ENCODE measurements at regions not wholly inside any gene's neighbourhood (a gene's known extent, or its start where the extent isn't known, plus 50 kb on each side); places are given as distances from the start of the nearest gene placed in this dataset.

DNA sequence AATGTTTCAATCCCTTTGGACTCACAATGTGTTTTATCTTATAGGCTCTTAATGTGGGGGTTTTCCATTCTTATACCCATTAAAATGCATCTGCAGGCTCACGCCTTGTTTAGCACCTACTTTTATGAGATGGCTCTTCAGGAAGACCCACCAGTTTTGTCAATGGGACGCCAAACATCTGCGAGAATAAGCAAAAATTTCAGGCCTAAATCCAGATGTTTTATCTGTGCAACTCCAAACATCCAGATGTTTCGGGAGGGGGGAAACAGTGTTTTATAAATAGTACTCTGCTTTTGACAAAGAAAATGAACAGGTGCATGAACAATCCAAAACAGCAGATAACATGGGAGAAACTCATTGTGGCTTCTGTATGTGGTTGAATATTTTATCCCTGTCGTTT lies 342.8 kb downstream of the DHX15 start:
- no peak overlapping the region for H3K4me3 Mint-ChIP-seq
- no peak overlapping the region for H3K27ac Mint-ChIP-seq
- DNase-seq: no peak
- H3K36me3 Mint-ChIP-seq (ENCODE audit: low read depth): no peaks in the 10 kb centered on the region
- H3K27me3 Mint-ChIP-seq: no peaks in the 10 kb centered on the region
- no peaks in the 10 kb centered on the region for H3K9me3 Mint-ChIP-seq
- H3K4me1 Mint-ChIP-seq: no peaks in the 10 kb centered on the region
- no peak for ATAC-seq

DNA sequence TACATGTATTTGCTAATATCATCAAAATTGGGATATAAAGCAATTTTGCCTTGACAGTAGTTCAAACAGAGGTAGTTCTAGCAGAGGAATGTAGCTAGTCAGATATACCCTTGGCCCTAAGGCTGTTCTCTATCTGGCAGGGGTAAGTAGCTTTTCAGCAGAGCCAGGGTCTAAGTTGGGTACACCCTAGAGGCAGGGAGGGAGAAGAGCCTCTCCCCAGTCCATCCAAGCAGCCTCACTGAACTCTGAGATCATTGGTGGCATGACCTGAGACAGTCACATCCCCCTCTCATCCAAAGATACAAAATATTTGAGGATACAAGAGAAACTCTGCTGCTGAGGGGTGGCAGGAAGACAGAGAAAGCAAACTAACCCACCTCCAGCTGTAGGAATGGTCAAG lies 343.7 kb downstream of the DHX15 start:
- H3K9me3 Mint-ChIP-seq: no peaks in the 10 kb centered on the region
- no peak overlapping the region for H3K27ac Mint-ChIP-seq
- no peaks in the 10 kb centered on the region for H3K4me1 Mint-ChIP-seq
- no peaks in the 10 kb centered on the region for H3K27me3 Mint-ChIP-seq
- H3K4me3 Mint-ChIP-seq: no peak overlapping the region
- ATAC-seq: no peak
- DNase-seq: no peak
- H3K36me3 Mint-ChIP-seq (ENCODE audit: low read depth): no peaks in the 10 kb centered on the region

DNA sequence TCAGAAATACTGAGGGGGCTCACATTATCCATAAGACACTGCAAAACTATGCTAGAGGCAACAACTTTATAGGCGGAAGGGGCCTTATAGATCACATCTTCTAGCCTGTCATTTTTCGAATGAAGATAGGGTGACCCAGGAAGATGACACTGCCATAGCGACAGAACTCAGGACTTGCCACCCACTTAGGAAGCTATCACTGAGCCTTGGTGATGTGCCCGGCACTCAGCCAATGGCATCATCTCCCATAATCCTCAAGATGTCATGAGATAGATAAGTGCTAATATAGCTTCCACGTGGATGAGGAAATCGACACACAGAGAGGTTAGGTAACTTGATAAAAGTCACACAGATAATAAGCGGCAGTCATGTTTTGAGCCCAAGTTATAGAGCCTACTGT lies 346.6 kb downstream of the DHX15 start:
- Mint-ChIP-seq H3K4me3 (no peak overlapping the region), H3K27ac (no peak overlapping the region), H3K9me3 (no peaks in the 10 kb centered on the region), H3K27me3 (no peaks in the 10 kb centered on the region), H3K4me1 (no peaks in the 10 kb centered on the region), H3K36me3 (ENCODE audit: low read depth) (no peaks in the 10 kb centered on the region)
- DNase-seq (no peak), ATAC-seq (no peak)

DNA sequence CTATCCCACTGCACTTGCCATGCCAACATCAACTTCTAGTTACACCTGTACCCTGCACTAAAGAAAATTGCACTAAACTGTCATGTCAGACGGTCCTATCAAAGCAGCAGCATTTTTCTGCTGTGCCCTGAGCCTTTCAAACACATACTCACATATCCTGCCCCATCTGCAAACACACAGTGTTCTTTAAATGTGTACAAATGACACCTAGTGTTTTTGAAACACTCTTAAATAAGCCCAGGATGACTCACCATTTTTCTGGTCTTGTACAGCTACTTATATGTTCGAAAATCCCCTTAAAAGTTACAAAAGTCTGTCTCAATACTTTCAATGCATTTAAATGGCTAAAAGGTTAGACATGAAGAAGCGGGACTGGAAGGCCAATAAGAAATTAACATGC lies 346.7 kb upstream of the PPARGC1A start:
- DNase-seq (no peak), ATAC-seq (no peak)
- Mint-ChIP-seq H3K27ac (no peak overlapping the region), H3K4me3 (no peak overlapping the region), H3K27me3 (no peaks in the 10 kb centered on the region), H3K36me3 (ENCODE audit: low read depth) (no peaks in the 10 kb centered on the region), H3K9me3 (no peaks in the 10 kb centered on the region), H3K4me1 (no peaks in the 10 kb centered on the region)

DNA sequence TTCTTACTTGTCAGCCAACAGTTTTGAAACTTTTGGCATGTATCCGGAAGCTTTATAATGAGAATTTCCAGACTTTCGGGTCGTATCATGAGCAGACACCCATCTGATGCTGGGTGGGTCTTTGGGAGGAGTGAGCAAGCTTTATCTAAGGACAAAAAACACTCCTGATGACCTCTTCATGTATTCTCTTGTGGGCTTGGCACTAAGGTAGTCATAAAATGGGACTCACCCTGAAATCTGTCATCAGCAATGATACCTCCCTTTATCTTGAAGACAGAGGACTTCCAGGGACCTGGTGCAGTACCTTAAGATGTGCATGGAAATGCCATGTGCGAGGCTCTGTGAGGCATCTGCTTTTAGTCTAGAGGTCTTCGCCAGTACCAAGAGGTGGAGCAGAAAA lies 346.3 kb upstream of the PPARGC1A start:
- no peaks in the 10 kb centered on the region for H3K9me3 Mint-ChIP-seq
- no peaks in the 10 kb centered on the region for H3K4me1 Mint-ChIP-seq
- no peaks in the 10 kb centered on the region for H3K36me3 Mint-ChIP-seq (ENCODE audit: low read depth)
- no peak overlapping the region for H3K4me3 Mint-ChIP-seq
- ATAC-seq: no peak
- no peaks in the 10 kb centered on the region for H3K27me3 Mint-ChIP-seq
- DNase-seq: no peak
- H3K27ac Mint-ChIP-seq: no peak overlapping the region

DNA sequence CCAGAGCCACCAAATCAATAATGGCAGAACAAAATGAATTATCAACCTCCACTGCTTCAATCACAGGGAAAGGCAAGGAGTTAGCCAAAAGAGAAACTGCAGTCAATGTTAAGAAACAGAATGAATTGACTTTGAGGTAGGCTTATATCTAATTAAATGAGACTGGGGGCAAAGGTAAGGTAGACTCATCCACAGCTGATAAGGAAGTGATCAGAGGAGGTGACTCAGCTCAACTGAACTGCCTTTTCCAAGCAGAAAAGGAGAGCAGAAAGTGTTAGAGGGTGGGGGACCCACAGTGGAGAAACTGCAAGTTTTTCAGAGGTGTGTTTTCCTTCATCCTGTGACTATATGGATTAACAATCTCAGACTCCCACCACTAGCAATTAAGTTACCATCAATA lies 345.8 kb upstream of the PPARGC1A start:
- Mint-ChIP-seq H3K4me1 (no peaks in the 10 kb centered on the region), H3K9me3 (no peaks in the 10 kb centered on the region), H3K27me3 (no peaks in the 10 kb centered on the region), H3K4me3 (no peak overlapping the region), H3K27ac (no peak overlapping the region), H3K36me3 (ENCODE audit: low read depth) (no peaks in the 10 kb centered on the region)
- DNase-seq: no peak
- no peak for ATAC-seq

DNA sequence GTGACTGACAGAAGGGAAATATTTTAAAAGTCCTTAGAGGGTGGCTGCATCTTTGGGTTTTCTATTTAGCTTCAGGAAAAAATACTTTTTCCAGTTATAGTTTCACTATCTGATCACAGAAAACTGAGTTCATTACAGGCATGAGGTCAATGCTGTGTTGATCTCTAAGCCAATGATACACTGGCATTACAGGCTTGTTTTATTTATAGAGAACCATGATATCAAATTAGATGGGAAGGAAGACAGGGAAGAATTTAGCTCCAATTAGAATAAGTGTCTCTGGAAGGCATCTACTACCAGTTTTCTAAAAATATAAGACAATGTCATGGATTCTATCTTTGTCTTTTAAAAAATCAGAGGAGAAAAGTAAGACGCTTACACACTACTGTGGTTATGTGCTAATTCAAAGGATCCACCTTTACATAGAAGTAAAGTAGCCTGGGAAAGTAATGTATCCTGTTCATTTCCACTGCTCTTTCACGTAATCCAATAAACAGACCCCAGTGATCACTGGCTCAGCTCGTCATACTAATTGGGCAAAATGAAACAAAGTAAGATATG lies 344.5 kb upstream of the PPARGC1A start:
- H3K4me3 Mint-ChIP-seq: no peak overlapping the region
- no peak overlapping the region for H3K27ac Mint-ChIP-seq
- H3K4me1 Mint-ChIP-seq: no peaks in the 10 kb centered on the region
- ATAC-seq (no peak), DNase-seq (no peak)
- no peaks in the 10 kb centered on the region for H3K27me3 Mint-ChIP-seq
- H3K9me3 Mint-ChIP-seq: peaks cover 4% of the 10 kb centered on the region
- no peaks in the 10 kb centered on the region for H3K36me3 Mint-ChIP-seq (ENCODE audit: low read depth)

DNA sequence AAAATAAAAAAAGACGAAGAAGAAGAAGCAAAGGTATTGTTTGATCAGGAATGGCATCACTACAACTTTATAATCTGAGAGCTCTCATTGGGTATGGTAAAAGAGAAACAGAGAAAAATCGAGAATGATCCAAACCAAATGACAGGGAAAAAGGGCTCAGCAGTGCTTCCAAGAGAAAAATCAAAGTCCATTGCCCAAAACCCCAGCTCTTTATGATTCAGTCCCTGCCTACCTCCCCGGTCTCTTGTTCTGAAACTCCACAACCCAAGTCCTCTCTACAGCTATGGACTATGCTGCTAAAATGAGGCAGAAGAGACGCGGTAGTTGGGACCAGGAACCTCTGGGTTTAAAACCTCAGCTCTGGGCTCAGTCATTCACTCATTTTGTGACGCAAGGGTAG lies 341.1 kb upstream of the PPARGC1A start:
- H3K27me3 Mint-ChIP-seq: peaks cover 2% of the 10 kb centered on the region
- no peak overlapping the region for H3K4me3 Mint-ChIP-seq
- ATAC-seq (no peak), DNase-seq (no peak)
- peaks cover 8% of the 10 kb centered on the region for H3K9me3 Mint-ChIP-seq
- H3K36me3 Mint-ChIP-seq (ENCODE audit: low read depth): no peaks in the 10 kb centered on the region
- H3K27ac Mint-ChIP-seq: no peak overlapping the region
- H3K4me1 Mint-ChIP-seq: no peaks in the 10 kb centered on the region

DNA sequence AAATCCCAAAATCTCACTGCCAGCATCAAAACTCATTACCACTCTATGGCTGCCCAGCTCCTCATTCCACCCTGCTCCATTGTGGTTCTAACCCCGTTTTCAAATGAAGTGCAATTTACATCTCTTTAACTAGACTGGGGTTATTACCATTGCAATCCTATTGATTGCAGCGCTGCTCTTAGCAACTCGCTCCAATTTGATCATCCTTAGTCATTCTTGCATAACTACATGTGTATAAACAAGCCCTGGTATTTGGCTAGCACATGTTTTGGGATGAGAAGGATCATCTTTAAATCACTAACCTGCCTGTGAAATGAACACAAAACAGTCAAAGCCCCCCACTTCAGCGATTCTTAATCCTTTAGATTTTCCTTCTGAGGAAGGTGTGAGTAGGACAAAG lies 340.1 kb upstream of the PPARGC1A start:
- DNase-seq: no peak
- ATAC-seq: no peak
- Mint-ChIP-seq H3K4me1 (no peaks in the 10 kb centered on the region), H3K27ac (no peak overlapping the region), H3K36me3 (ENCODE audit: low read depth) (no peaks in the 10 kb centered on the region), H3K4me3 (no peak overlapping the region), H3K9me3 (peaks cover 8% of the 10 kb centered on the region), H3K27me3 (peaks cover 2% of the 10 kb centered on the region)

DNA sequence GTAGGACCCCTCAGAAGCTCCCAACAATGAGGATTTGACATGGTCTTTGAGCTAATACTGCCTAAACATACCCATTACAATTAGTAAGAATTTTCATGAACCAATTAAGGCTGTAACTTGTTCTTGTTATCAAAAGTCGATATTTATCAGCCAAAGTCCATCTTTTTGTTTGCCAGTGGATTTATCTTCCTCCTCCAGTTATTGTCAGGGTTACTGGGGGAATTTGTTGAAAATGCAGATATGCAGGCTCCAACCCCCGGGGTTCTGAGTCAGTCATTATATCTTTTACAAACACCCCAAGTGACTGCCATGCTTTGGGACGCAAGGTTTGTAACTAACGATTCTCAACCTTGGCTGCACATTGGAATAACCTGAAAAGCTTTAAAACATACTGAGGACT lies 338.8 kb upstream of the PPARGC1A start:
- ATAC-seq (no peak), DNase-seq (no peak)
- H3K4me1 Mint-ChIP-seq: no peaks in the 10 kb centered on the region
- H3K4me3 Mint-ChIP-seq: no peak overlapping the region
- no peak overlapping the region for H3K27ac Mint-ChIP-seq
- no peaks in the 10 kb centered on the region for H3K36me3 Mint-ChIP-seq (ENCODE audit: low read depth)
- peaks cover 8% of the 10 kb centered on the region for H3K9me3 Mint-ChIP-seq
- H3K27me3 Mint-ChIP-seq: peaks cover 2% of the 10 kb centered on the region

DNA sequence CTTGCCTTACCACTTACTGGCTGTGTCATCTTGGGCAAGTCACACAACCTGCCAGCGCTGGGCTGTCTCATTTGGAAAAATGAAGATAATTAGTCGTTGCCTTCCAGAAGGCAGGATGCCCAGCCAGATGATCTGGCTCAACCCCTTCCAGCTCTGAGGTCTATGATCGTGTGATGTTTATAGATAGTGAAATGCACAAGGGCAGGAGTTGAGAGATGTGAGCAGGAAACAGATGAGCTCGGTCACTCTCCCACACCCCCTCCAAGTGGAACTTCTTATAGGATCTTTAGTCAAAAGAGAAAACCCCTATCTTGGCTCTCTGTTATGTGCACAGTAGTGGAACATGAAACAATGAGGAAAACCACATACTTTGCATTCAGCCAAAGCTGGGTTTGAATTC lies 336.8 kb upstream of the PPARGC1A start:
- Mint-ChIP-seq H3K27me3 (peaks cover 2% of the 10 kb centered on the region), H3K36me3 (ENCODE audit: low read depth) (no peaks in the 10 kb centered on the region), H3K4me3 (no peak overlapping the region), H3K27ac (no peak overlapping the region), H3K9me3 (peaks cover 8% of the 10 kb centered on the region), H3K4me1 (no peaks in the 10 kb centered on the region)
- ATAC-seq: no peak
- DNase-seq: no peak

DNA sequence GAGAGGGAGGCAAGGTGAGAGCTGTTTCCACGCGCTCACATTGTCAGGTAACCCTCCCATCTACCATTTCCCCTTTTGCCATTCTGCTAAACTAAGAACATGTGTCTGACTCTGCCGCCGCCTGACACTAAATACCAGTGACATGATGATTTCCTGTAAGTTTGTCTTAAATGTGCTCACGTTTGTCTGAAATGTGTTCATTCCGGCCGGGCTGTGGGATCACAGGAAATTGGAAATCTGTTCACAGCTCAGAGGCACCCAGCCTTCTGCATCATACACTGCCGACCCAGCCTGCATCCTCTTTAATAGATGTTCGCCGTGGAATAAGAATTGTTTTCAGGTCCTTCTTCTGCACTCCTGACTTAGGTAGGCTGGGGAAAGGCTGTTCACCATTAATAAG lies 336.2 kb upstream of the PPARGC1A start:
- H3K4me1 Mint-ChIP-seq: no peaks in the 10 kb centered on the region
- DNase-seq: no peak
- no peak for ATAC-seq
- no peak overlapping the region for H3K27ac Mint-ChIP-seq
- H3K27me3 Mint-ChIP-seq: peaks cover 2% of the 10 kb centered on the region
- peaks cover 8% of the 10 kb centered on the region for H3K9me3 Mint-ChIP-seq
- H3K36me3 Mint-ChIP-seq (ENCODE audit: low read depth): no peaks in the 10 kb centered on the region
- H3K4me3 Mint-ChIP-seq: no peak overlapping the region

DNA sequence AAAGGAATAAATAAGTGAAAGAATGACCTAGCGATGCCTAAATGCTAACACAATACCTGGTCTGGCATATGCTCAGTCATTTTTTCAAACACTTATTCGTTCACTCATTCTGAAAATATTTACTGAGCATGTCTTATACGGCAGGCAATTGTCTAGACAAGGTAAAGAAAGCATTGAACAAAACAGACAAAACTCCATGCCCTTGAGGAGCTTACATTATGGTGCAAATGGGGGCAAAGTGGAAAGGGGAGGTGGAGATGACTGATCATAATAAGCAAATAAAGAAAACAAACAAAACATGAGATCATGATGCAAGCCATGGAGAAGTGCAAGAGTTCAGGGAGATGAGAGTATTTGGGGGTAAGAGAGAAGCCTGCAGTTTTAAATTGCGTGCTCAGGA lies 334.6 kb upstream of the PPARGC1A start:
- DNase-seq (no peak), ATAC-seq (no peak)
- no peaks in the 10 kb centered on the region for H3K36me3 Mint-ChIP-seq (ENCODE audit: low read depth)
- H3K27ac Mint-ChIP-seq: no peak overlapping the region
- H3K4me3 Mint-ChIP-seq: no peak overlapping the region
- no peaks in the 10 kb centered on the region for H3K4me1 Mint-ChIP-seq
- peaks cover 4% of the 10 kb centered on the region for H3K9me3 Mint-ChIP-seq
- H3K27me3 Mint-ChIP-seq: peaks cover 2% of the 10 kb centered on the region

DNA sequence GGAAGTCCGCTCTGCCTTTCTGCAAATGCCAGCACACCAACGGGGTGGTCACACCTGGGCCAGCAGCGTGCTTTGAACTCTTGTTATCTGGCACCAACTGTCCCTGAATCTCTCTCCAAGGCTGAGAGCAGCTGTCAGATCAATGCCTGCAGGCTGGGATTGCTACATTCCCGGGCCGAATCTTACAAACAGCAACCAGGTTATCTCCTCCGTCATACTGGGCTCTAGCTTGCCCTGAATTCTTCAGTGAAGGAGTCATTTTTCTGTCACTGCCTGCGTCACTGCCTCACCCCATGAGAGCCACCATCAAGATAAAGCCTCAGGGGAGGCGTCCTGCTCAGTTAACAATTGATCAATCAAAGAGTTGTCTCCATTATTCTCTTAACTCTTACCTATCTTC lies 329.4 kb upstream of the PPARGC1A start:
- ATAC-seq: no peak
- H3K36me3 Mint-ChIP-seq (ENCODE audit: low read depth): no peaks in the 10 kb centered on the region
- H3K27ac Mint-ChIP-seq: no peak overlapping the region
- H3K4me3 Mint-ChIP-seq: no peak overlapping the region
- DNase-seq: no peak
- H3K27me3 Mint-ChIP-seq: no peaks in the 10 kb centered on the region
- H3K9me3 Mint-ChIP-seq: no peaks in the 10 kb centered on the region
- no peaks in the 10 kb centered on the region for H3K4me1 Mint-ChIP-seq

DNA sequence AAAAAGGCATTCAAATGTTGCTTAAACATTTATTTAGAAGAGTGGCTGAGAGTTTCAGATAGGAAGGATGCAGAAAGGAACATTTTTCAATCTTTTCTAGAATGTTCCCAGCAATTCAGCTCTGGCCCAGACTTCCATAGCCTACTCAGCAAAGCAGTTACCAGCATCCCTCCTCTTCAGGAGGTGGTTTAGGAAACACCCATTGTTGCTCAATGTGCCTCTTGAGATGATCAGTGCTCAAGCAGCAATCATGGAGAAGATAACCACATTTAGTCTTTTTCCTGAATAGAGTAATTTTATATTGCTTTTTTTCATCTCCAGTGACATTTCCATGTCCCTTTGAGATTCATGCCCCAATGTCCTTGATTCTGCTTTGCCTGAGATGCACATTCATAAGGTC lies 328.7 kb upstream of the PPARGC1A start:
- DNase-seq (no peak), ATAC-seq (no peak)
- no peak overlapping the region for H3K27ac Mint-ChIP-seq
- no peaks in the 10 kb centered on the region for H3K4me1 Mint-ChIP-seq
- no peak overlapping the region for H3K4me3 Mint-ChIP-seq
- no peaks in the 10 kb centered on the region for H3K27me3 Mint-ChIP-seq
- no peaks in the 10 kb centered on the region for H3K36me3 Mint-ChIP-seq (ENCODE audit: low read depth)
- H3K9me3 Mint-ChIP-seq: no peaks in the 10 kb centered on the region

DNA sequence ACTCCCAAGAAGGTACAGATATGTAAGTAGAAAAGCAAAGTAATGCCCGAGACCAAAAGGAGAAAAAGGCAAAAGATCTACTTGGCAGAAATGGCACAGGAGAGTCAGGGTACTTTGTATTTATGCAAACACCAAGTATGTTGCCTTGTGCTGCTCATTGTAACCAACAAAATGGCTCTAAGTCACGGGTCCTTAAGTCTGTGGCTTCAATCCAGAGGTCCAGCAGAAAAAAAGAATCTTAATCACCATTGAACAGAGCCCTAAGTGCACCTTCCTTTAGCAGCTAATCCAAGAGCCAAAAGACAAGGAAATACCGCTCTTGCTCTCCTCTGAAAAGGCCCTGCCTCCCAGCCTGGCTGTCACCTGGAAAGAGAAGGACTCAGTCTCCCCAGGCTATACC lies 324.9 kb upstream of the PPARGC1A start:
- DNase-seq (no peak), ATAC-seq (no peak)
- H3K9me3 Mint-ChIP-seq: no peaks in the 10 kb centered on the region
- no peaks in the 10 kb centered on the region for H3K27me3 Mint-ChIP-seq
- no peak overlapping the region for H3K27ac Mint-ChIP-seq
- no peak overlapping the region for H3K4me3 Mint-ChIP-seq
- H3K36me3 Mint-ChIP-seq (ENCODE audit: low read depth): no peaks in the 10 kb centered on the region
- H3K4me1 Mint-ChIP-seq: no peaks in the 10 kb centered on the region

Data from activated naive CD8-positive, alpha-beta T cell treated with anti-CD3 and anti-CD28 coated beads, Interleukin-2, amount 50 U/mL, for 24 hours (primary cell).